GM12864 (cell line): ENCODE measurements at regions not wholly inside any gene's neighbourhood (a gene's known extent, or its start where the extent isn't known, plus 50 kb on each side); places are given as distances from the start of the nearest gene placed in this dataset.

Experiments used
- DNase-seq: peaks from one replicate; pipeline ENCODE4 v3.0.0-alpha.2; 2011; ENCODE audit warnings: low read depth
- H3K4me3 ChIP-seq: 2 replicates; pipeline ENCODE4 v1.5.1; 2011; ENCODE audit warnings: mild to moderate bottlenecking, low read depth, low read length, control low read depth
- CTCF ChIP-seq: IDR thresholded peaks from 2 replicates; pipeline ENCODE4 v1.5.1; 2011; ENCODE audit warnings: low read depth, mild to moderate bottlenecking, moderate library complexity, low read length, control low read depth, inconsistent platforms; ENCODE audit errors: missing control alignments

GRCh38 chr7:12939694-12940093, 252.3 kb downstream of the ARL4A start:
- TF ChIP-seq CTCF = no peak
- no peak overlapping the region for H3K4me3 ChIP-seq
- no peak for DNase-seq

- no peak overlapping the region for H3K4me3 ChIP-seq
- no peak for DNase-seq
- TF ChIP-seq CTCF = no peak
Measured at GRCh38 chr7:12941512-12941911, 254.1 kb downstream of the ARL4A start.

- no peak for DNase-seq
Measured at GRCh38 chr7:12942609-12943008, 255.2 kb downstream of the ARL4A start.

GRCh38 chr7:12943781-12944180, 256.3 kb downstream of the ARL4A start:
- no peak overlapping the region for H3K4me3 ChIP-seq
- no peak for TF ChIP-seq CTCF
- no peak for DNase-seq

More at GRCh38 chr7:12942609-12943008, 255.2 kb downstream of the ARL4A start:
- TF ChIP-seq CTCF = no peak
- H3K4me3 ChIP-seq = no peak overlapping the region

GRCh38 chr7:12945901-12946300, 258.5 kb downstream of the ARL4A start:
- H3K4me3 ChIP-seq = no peak overlapping the region
- no peak for DNase-seq
- no peak for TF ChIP-seq CTCF

GRCh38 chr7:12947465-12947864, 260.0 kb downstream of the ARL4A start:
- no peak for TF ChIP-seq CTCF
- H3K4me3 ChIP-seq = no peak overlapping the region
- no peak for DNase-seq

- no peak for DNase-seq
- no peak for TF ChIP-seq CTCF
- H3K4me3 ChIP-seq = no peak overlapping the region
Measured at GRCh38 chr7:12949060-12949931, 261.9 kb downstream of the ARL4A start.
